Subcutaneous abdominal adipose tissue (tissue), 5 donors: ENCODE measurements at regions not wholly inside any gene's neighbourhood (a gene's known extent, or its start where the extent isn't known, plus 50 kb on each side); places are given as distances from the start of the nearest gene placed in this dataset.
"Not testable (repeated sequence)": the region's sequence is repeated elsewhere in the genome, so short reads cannot be mapped to it uniquely, and the experiment has no call there.

Experiments
- H3K27ac ChIP-seq: one replicate; pipeline ENCODE4 v1.7.0; 2013; ENCODE audit warnings: low read depth, mild to moderate bottlenecking, inconsistent platforms, low read length, moderate library complexity
- H3K27me3 ChIP-seq, 5 donors: one replicate each; pipeline ENCODE4 v1.7.0; 2013; ENCODE audit warnings: low read length in 5 of 5, inconsistent platforms in 1 of 5; ENCODE audit not compliant: control insufficient read depth in 5 of 5, insufficient read depth in 4 of 5
- H3K36me3 ChIP-seq, 5 donors: one replicate each; pipeline ENCODE4 v1.7.0; 2013; ENCODE audit warnings: low read length in 5 of 5; ENCODE audit not compliant: control insufficient read depth in 5 of 5, insufficient read depth in 5 of 5
- H3K4me1 ChIP-seq, 5 donors: one replicate each; pipeline ENCODE4 v1.7.0; 2013; ENCODE audit warnings: low read length in 5 of 5, mild to moderate bottlenecking in 3 of 5, moderate library complexity in 1 of 5; ENCODE audit not compliant: control insufficient read depth in 5 of 5, insufficient read depth in 5 of 5
- H3K4me3 ChIP-seq, 5 donors: one replicate each; pipeline ENCODE4 v1.7.0; 2013; ENCODE audit warnings: low read length in 5 of 5, low read depth in 1 of 5
- H3K9ac ChIP-seq, 5 donors: one replicate each; pipeline ENCODE4 v1.7.0; 2013; ENCODE audit warnings: low read length in 5 of 5, mild to moderate bottlenecking in 4 of 5, moderate library complexity in 3 of 5
- H3K9me3 ChIP-seq, 5 donors: one replicate each; pipeline ENCODE4 v1.7.0; 2013; ENCODE audit warnings: low read length in 5 of 5; ENCODE audit not compliant: control insufficient read depth in 5 of 5
- donor health status: healthy.
- donor health status: healthy.
- donor health status: healthy.
- donor health status: healthy.
- donor health status: healthy.

DNA sequence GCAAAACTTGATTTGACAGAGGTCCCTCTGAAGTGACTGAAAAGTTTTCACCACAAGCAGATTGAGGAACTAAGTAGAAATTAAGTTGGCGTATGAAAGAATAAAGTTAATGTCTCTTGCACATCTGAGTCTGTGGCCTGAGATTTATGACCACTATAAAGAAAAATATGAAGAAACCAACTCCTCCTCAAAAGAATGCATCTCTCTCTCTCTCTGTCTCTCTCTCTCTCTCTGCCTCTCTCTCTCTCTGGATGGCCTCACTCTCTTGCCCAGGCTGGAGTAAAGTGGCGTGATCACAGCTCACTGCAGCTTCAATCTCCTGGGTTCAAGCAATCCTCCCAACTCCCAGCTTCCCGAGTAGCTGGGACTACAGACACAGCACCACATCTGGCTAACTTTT, 55.2 kb downstream of the RPL22L1 start:
- H3K4me3 ChIP-seq, result no peak overlapping the region
- H3K36me3 ChIP-seq, result no peaks in the 10 kb centered on the region
- peaks cover 0 to 3% (median 0%) of the 10 kb centered on the region in 5 donors for H3K4me1 ChIP-seq
- no peak overlapping the region for H3K27ac ChIP-seq
- H3K27me3 ChIP-seq, result no peaks in the 10 kb centered on the region
- H3K9me3 ChIP-seq, result no peaks in the 10 kb centered on the region
- no peak overlapping the region for H3K9ac ChIP-seq

DNA sequence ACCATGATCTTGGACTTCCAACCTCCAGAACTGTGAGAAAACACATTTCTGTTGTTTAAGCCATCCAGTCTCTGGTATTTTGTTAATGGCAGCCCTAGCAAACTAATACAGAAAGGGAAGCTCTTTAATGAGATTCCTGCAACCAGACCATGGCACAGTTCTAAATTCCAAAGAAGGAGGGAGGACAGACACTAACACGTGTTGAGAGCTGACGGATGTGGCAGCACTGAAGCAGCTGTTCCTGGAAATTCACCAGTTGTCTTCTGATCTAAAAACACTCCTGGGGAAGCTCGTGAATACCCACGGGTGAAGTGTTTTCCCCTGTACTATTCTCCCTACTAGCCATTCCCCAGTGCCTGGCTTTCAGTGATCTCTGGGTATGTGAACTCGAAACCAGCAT, 56.7 kb downstream of the RPL22L1 start:
- Histone ChIP-seq H3K4me3 (no peak overlapping the region), H3K9ac (no peak overlapping the region), H3K27ac (no peak overlapping the region), H3K4me1 (peaks cover 0 to 8% (median 0%) of the 10 kb centered on the region in 5 donors), H3K9me3 (no peaks in the 10 kb centered on the region), H3K27me3 (no peaks in the 10 kb centered on the region), H3K36me3 (no peaks in the 10 kb centered on the region)

DNA sequence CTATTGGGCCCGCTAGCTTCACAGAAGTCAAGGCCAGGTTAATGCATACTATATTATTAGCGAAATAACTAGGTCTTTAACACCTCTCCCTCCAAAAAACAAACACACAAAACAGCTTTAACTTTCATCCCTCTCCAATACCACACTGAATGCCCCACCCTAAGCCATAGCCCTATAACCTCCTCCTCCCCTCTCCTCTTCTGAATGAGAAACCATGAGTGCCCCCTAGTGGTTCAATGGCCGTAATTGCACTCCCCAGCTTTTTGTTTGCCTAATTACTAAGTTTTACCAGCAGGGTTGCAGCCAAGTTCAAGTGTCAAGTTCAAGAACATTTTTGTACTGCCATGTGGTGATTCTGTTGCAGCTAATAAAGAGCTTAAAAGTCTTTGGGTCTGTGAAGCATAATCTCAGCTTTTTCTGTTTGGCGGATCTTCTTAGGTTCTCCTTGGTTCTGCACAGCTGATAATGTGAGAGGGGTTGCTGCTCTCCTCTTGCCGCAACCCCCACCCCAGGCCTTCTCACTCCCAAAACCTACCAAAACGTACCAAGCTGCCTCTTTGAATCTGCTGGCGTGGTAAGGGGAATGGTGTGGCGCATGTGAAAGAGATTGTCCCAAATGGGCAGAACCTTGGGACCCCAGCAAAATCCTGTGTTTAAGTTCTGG, 57.9 kb downstream of the RPL22L1 start:
- H3K36me3 ChIP-seq, result no peaks in the 10 kb centered on the region
- H3K9ac ChIP-seq, result no peak overlapping the region
- no peak overlapping the region for H3K4me3 ChIP-seq
- H3K27me3 ChIP-seq, result no peaks in the 10 kb centered on the region
- H3K9me3 ChIP-seq, result no peaks in the 10 kb centered on the region
- no peak overlapping the region for H3K27ac ChIP-seq
- peaks cover 0 to 8% (median 0%) of the 10 kb centered on the region in 5 donors for H3K4me1 ChIP-seq

DNA sequence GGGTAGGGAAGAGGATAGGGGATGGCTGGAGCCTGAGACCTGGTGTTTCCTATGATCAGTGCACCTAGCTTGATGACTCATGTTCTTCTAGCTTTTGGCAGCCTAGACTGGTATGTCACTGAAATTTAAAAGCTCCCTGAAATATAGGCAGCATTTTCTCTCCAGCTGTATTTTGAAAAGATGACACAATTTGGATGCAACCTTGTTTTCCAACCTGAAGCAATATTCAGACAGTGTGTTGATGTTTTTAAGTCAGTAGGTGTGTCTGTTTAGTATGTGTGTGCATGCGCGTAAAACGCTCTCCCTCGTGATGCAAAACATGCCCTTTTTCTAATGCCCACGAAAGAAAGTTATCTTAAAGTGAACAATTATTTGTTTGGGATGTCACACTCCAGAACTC, 58.5 kb downstream of the RPL22L1 start:
- Histone ChIP-seq H3K4me1 (peaks cover 0 to 8% (median 0%) of the 10 kb centered on the region in 5 donors), H3K9ac (no peak overlapping the region), H3K4me3 (no peak overlapping the region), H3K27me3 (no peaks in the 10 kb centered on the region), H3K9me3 (no peaks in the 10 kb centered on the region), H3K36me3 (no peaks in the 10 kb centered on the region), H3K27ac (no peak overlapping the region)

DNA sequence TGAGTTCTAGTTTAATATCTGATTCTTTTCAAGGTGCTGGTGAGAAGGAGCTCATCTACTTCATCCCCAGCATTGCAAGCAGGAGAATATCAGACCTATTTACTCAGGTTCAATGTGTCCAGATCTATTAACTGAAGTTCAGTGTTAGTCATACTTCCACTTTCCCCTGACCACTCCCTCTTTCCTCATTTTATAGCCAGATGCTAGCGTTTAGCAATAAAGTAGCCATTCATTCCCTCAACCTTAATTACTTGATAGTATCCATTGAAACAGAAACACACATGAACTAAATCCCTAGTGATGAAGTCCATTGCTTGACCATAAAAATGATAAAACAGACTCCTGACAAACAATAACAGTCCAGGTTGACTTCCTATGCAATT, 60.0 kb downstream of the RPL22L1 start:
- H3K27ac ChIP-seq, result no peak overlapping the region
- H3K4me1 ChIP-seq, result peaks cover 0 to 8% (median 0%) of the 10 kb centered on the region in 5 donors
- no peak overlapping the region for H3K9ac ChIP-seq
- H3K27me3 ChIP-seq, result no peaks in the 10 kb centered on the region
- H3K4me3 ChIP-seq, result no peak overlapping the region
- no peaks in the 10 kb centered on the region for H3K9me3 ChIP-seq
- no peaks in the 10 kb centered on the region for H3K36me3 ChIP-seq

DNA sequence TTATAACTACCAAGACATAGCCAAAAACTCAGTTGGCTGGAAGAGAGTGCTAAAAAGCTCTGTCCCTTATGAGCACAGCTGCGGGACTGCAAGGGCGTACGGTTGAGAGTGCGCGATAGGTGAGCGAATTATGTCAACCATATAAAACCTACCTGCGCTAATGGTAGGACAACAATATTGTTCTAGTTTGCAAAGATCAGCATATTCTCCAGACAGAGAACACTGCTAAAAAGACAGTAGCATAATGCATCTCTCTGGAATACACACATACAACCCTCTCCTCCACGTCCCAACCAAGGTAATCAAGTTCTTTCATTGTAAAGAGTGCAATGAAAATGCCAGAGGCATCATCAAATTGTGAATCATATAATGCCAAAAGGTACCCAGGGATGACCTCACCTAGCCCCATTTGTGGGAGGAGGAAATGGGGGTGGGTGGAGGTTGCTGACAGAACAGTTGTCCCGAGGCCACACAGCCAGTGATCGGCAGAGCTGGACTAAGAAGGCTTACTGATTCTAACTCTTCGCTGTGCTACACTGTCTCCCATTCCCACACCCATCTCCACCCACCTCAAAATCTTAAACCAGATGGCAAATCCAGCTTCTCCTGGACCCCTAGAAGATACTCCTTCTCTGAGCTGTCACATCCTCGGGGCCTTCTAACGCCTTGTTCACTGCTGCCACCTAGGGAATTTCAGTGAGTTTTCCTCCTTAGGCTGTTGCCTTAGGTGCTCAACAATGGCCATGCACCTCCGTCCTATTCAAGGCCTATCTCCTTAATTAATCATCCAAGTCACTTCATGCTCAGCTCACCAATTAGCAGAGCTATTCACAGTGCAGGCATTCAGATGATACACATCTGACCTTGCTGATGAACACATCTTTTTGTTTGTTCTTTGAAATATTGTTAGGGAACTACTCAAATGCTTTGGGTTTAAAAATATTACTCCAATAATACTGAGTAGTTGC, 60.7 kb downstream of the RPL22L1 start:
- Histone ChIP-seq H3K36me3 (no peaks in the 10 kb centered on the region), H3K27ac (no peak overlapping the region), H3K4me3 (no peak overlapping the region), H3K9me3 (no peaks in the 10 kb centered on the region), H3K4me1 (peaks cover 0 to 8% (median 0%) of the 10 kb centered on the region in 5 donors), H3K27me3 (no peaks in the 10 kb centered on the region), H3K9ac (no peak overlapping the region)

DNA sequence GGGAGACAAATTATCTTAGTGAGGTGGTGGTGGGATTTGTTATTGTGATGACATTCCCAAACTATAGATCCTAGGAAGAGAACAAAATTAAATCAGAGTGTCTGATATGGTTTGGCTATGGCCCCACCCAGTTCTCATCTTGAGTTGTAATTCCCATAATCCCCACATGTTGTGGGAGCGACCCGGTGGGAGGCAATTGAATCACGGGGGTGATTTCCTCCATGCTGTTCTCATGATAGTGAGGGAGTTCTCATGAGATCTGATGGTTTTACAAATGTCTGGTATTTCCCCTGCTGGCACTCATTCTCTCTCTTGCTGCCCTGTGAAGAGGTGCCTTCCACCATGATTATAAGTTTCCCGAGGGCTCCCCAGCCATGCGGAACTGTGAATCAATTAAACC, 62.0 kb downstream of the RPL22L1 start:
- Histone ChIP-seq H3K9ac (no peak overlapping the region), H3K4me1 (peaks cover 0 to 8% (median 2%) of the 10 kb centered on the region in 5 donors), H3K4me3 (no peak overlapping the region), H3K27ac (no peak overlapping the region), H3K9me3 (no peaks in the 10 kb centered on the region), H3K36me3 (no peaks in the 10 kb centered on the region), H3K27me3 (no peaks in the 10 kb centered on the region)

DNA sequence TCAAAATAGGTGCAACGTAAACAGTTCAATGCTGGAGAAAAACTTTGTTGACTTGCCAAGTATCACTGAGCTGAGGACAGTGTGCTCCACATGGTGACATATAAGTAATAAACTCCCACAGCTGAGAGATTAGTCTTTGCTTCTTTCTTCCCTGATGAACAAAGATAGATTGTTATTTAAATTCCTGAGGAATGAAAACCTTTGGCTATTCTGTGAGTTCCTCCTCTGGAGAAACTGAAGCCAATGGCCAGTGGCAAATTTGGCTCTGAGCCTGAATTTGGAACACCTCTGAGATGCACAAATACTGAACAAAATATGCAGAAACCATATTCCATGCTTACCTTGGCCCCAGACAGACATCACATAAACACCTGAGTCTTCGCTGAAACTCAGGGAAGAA, 63.3 kb downstream of the RPL22L1 start:
- H3K4me3 ChIP-seq, result no peak overlapping the region
- H3K27ac ChIP-seq, result no peak overlapping the region
- H3K4me1 ChIP-seq, result peaks cover 0 to 11% (median 6%) of the 10 kb centered on the region in 5 donors
- H3K27me3 ChIP-seq, result no peaks in the 10 kb centered on the region
- no peaks in the 10 kb centered on the region for H3K36me3 ChIP-seq
- H3K9me3 ChIP-seq, result no peaks in the 10 kb centered on the region
- H3K9ac ChIP-seq, result no peak overlapping the region

DNA sequence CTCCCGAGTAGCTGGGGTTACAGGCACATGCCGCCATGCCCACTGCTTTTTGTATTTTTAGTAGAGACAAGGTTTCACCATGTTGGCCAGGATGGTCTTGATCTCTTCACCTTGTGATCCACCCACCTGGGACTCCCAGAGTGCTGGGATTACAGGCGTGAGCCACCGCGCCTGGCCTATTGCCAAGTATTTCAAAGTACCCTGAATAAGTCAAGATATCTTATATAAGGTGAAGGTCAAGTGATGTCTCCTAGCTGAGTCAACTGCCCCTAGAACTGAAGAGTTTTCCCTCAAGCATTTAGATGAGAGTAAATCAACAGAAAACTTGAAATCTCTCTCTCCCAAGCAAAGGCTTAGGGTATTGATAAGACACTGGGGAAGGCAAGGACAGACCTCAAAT, 63.9 kb downstream of the RPL22L1 start:
- H3K4me3 ChIP-seq, result no peak overlapping the region

DNA sequence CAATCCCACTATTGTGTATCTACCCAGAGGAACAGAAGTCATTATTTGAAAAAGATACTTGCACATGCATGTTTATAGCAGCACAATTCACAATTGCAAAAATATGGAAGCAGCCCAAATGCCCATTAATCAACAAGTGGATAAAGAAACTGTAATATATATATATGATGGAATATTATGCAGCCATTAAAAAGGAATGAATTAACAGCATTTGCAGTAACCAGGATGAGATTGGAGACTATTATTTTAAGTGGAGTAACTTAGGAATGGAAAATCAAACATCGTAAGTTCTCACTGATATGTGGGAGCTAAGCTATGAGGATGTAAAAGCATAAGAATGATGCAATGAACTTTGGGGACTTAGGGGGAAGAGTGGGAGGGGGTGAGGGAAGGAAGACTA, 64.7 kb downstream of the RPL22L1 start:
- H3K4me3 ChIP-seq, H3K9ac ChIP-seq, H3K9me3 ChIP-seq, H3K27ac ChIP-seq, H3K27me3 ChIP-seq, H3K36me3 ChIP-seq: not testable (repeated sequence)
- peaks cover 0 to 11% (median 6%) of the 10 kb centered on the region in 5 donors for H3K4me1 ChIP-seq

More for the DNA sequence above, 63.9 kb downstream of the RPL22L1 start:
- no peaks in the 10 kb centered on the region for H3K9me3 ChIP-seq
- no peaks in the 10 kb centered on the region for H3K27me3 ChIP-seq
- H3K4me1 ChIP-seq, result peaks cover 0 to 11% (median 6%) of the 10 kb centered on the region in 5 donors
- H3K9ac ChIP-seq, result no peak overlapping the region
- no peaks in the 10 kb centered on the region for H3K36me3 ChIP-seq
- H3K27ac ChIP-seq, result no peak overlapping the region
